ENCODE measurements at regions not wholly inside any gene's neighbourhood (a gene's known extent, or its start where the extent isn't known, plus 50 kb on each side); places are given as distances from the start of the nearest gene placed in this dataset.

- TF ChIP-seq EZH2 (IDR thresholded peaks at IDR 0.05) (no peak), POLR2AphosphoS5 (IDR thresholded peaks at IDR 0.05; ENCODE audit: borderline replicate concordance, low read depth, low read length) (no peak), FOXP2 (optimal IDR thresholded peaks at IDR 0.05; ENCODE audit: control extremely low read depth, extremely low read length, insufficient read depth) (no peak)
Observed at GRCh38 chr7:119925581-119926289, 347.2 kb upstream of the KCND2 start.
